ENCODE measurements at regions not wholly inside any gene's neighbourhood (a gene's known extent, or its start where the extent isn't known, plus 50 kb on each side); places are given as distances from the start of the nearest gene placed in this dataset.

DNA sequence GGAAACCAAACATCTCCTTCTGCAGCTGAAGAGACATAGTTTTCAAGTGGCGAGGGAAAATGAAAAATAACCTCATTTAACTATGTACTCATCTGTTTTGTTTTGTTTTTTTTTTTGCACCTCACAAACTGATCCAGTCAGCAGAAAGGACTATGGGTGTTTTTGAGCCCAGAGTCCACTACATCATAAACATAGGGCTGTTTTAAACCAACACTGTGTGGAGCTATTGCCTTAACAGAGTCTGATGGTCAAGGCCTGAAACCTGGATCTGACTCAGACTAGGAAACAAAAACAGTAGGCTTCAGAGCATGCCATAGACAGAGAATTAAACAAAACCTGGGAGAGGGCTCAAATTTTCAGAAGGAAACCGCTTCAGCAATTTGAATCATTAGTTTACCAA is 99.3 kb upstream of the FSHB start:
- TF ChIP-seq, protein P1, sequence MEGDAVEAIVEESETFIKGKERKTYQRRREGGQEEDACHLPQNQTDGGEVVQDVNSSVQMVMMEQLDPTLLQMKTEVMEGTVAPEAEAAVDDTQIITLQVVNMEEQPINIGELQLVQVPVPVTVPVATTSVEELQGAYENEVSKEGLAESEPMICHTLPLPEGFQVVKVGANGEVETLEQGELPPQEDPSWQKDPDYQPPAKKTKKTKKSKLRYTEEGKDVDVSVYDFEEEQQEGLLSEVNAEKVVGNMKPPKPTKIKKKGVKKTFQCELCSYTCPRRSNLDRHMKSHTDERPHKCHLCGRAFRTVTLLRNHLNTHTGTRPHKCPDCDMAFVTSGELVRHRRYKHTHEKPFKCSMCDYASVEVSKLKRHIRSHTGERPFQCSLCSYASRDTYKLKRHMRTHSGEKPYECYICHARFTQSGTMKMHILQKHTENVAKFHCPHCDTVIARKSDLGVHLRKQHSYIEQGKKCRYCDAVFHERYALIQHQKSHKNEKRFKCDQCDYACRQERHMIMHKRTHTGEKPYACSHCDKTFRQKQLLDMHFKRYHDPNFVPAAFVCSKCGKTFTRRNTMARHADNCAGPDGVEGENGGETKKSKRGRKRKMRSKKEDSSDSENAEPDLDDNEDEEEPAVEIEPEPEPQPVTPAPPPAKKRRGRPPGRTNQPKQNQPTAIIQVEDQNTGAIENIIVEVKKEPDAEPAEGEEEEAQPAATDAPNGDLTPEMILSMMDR (IDR thresholded peaks at IDR 0.05) = no peak
- no peaks in the 10 kb centered on the region for H3K27me3 Mint-ChIP-seq (ENCODE audit: insufficient read depth)
- no peak for DNase-seq
- H3K4me3 Mint-ChIP-seq = no peak overlapping the region
- H3K27ac Mint-ChIP-seq = no peak overlapping the region
- H3K9me3 Mint-ChIP-seq = peaks cover 2% of the 10 kb centered on the region; the same call in 1 of the 2 replicates
- H3K36me3 Mint-ChIP-seq (ENCODE audit: low read depth) = no peaks in the 10 kb centered on the region
- no peaks in the 10 kb centered on the region for H3K4me1 Mint-ChIP-seq (ENCODE audit: low read depth)

DNA sequence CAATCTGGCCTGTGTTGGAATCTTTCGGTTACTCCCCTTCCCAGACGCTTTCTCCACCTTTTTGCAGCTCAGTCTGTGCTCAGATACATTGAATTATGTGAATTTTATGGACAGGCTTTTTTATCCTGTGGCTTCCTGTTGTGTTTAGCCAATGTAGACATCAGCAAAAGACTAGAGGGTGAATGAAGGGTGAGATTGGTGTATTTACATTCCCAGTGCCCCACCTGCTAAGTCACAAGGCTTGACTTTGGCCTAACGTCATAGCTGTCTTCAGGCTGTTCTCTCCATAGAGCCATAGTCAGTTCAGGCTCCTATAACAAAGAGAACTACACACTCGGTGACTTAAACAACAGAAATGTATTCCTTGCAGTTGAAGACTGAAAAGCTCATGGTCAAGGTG is 97.5 kb upstream of the FSHB start:
- Mint-ChIP-seq H3K9me3 (no peaks in the 10 kb centered on the region; the same call in 1 of the 2 replicates), H3K27ac (no peak overlapping the region), H3K4me3 (no peak overlapping the region), H3K36me3 (ENCODE audit: low read depth) (no peaks in the 10 kb centered on the region), H3K27me3 (ENCODE audit: insufficient read depth) (no peaks in the 10 kb centered on the region), H3K4me1 (ENCODE audit: low read depth) (no peaks in the 10 kb centered on the region)
- DNase-seq = no peak
- TF ChIP-seq, protein P1 (IDR thresholded peaks at IDR 0.05) = no peak

DNA sequence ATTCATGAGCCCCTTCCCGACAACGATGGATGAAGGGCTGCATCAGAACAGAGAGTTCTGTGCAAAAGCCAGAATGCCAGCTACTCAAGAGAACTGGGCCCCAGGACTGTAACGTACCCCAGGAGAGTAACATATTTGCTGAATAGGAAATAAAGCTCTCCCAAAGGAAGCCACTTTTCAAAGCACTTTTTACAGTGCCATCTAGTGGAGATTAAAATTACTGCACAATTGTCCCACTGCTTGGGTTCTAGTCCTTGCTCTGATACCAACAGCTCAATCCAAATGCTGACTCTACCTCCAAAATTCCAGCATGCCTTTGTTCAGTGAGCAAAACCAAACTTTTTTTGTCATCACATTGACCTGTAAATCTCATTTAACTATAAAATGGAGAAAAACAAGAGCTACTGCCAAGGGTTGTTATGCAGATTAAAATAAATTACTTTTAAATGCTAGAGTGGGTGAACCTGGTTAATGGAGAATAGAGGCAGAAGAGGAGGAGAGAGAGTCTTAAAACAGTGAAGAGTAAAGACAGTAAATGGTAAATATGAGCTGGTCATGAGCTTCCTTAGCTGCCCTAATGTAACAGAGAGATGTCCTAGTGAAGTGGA is 87.6 kb upstream of the FSHB start:
- H3K27me3 Mint-ChIP-seq (ENCODE audit: insufficient read depth) = no peaks in the 10 kb centered on the region
- H3K27ac Mint-ChIP-seq = no peak overlapping the region
- DNase-seq = peak; percentile 15
- no peaks in the 10 kb centered on the region; the same call in 1 of the 2 replicates for H3K9me3 Mint-ChIP-seq
- TF ChIP-seq, protein P1 (IDR thresholded peaks at IDR 0.05) = peak; percentile 87
- no peak overlapping the region for H3K4me3 Mint-ChIP-seq
- H3K4me1 Mint-ChIP-seq (ENCODE audit: low read depth) = no peaks in the 10 kb centered on the region
- H3K36me3 Mint-ChIP-seq (ENCODE audit: low read depth) = no peaks in the 10 kb centered on the region

DNA sequence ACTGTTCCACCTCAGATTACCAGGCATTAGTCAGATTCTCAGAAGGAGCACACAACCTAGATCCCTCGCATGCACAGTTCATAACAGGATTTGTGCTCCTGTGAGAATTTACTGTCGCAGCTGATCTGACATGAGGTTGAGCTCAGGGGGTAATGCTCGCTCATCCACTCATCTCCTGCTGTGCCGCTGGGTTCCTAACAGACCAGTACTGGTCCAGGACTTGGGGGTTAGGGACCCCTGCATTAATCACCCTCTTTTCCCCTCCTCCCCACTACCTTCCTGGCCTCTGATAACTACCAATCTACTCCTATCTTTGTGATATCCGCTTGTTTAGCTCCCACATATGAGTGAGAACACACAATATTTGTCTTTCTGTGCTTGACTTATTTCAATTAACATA is 83.5 kb upstream of the FSHB start:
- Mint-ChIP-seq H3K27me3 (ENCODE audit: insufficient read depth) (no peaks in the 10 kb centered on the region; the same call in none of the 2 replicates), H3K9me3 (peaks cover 4% of the 10 kb centered on the region), H3K4me3 (no peak overlapping the region), H3K27ac (no peak overlapping the region), H3K4me1 (ENCODE audit: low read depth) (no peaks in the 10 kb centered on the region), H3K36me3 (ENCODE audit: low read depth) (no peaks in the 10 kb centered on the region)
- DNase-seq = no peak
- TF ChIP-seq, protein P1 (IDR thresholded peaks at IDR 0.05) = no peak

DNA sequence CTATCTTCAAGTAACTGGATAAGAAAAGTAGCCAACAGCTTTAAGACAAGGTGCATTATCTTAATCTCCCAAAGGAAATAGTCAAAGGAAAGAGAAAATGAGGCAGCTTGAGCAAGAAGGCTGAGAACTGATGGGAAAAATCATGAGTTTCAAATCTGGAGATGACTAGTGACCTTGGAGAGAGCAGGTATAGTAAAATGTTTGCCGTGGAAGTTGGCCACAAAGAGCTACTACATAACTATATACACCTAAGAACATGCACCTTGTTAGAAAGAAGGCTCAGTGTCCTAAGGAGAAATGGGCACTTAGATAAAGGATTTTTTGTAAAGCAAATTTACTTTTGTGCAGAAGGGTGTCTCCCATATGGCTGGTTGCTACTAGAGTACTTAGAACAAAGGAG is 80.8 kb upstream of the FSHB start:
- no peaks in the 10 kb centered on the region; the same call in none of the 2 replicates for H3K27me3 Mint-ChIP-seq (ENCODE audit: insufficient read depth)
- H3K36me3 Mint-ChIP-seq (ENCODE audit: low read depth) = no peaks in the 10 kb centered on the region; the same call in 1 of the 2 replicates
- TF ChIP-seq, protein P1 (IDR thresholded peaks at IDR 0.05) = no peak
- no peak overlapping the region for H3K27ac Mint-ChIP-seq
- no peaks in the 10 kb centered on the region for H3K4me1 Mint-ChIP-seq (ENCODE audit: low read depth)
- H3K4me3 Mint-ChIP-seq = no peak overlapping the region
- H3K9me3 Mint-ChIP-seq = peaks cover 8% of the 10 kb centered on the region
- no peak for DNase-seq
